ENCODE measurements at regions not wholly inside any gene's neighbourhood (a gene's known extent, or its start where the extent isn't known, plus 50 kb on each side); places are given as distances from the start of the nearest gene placed in this dataset.

GRCh38 chr20:56833427-56833826 is 204.3 kb downstream of the TFAP2C start:
- H3K9ac ChIP-seq (ENCODE audit: insufficient read length), result no peak overlapping the region
- no peaks in the 10 kb centered on the region for H3K36me3 ChIP-seq (ENCODE audit: insufficient read depth, low read length)
- no peak overlapping the region for H3K27ac ChIP-seq
- DNase-seq (ENCODE audit: low read depth, low spot score), result no peak
- no peak overlapping the region for H3K4me3 ChIP-seq
- TF ChIP-seq POLR2AphosphoS5 (IDR thresholded peaks at IDR 0.05; ENCODE audit: borderline replicate concordance, low read depth, low read length) (no peak), FOXP2 (optimal IDR thresholded peaks at IDR 0.05; ENCODE audit: control extremely low read depth, extremely low read length, insufficient read depth) (no peak), EZH2 (IDR thresholded peaks at IDR 0.05) (no peak)
- H3K9me3 ChIP-seq (ENCODE audit: low read depth, low read length), result no peaks in the 10 kb centered on the region

- no peak overlapping the region for H3K4me3 ChIP-seq
- H3K36me3 ChIP-seq (ENCODE audit: insufficient read depth, low read length), result no peaks in the 10 kb centered on the region
- TF ChIP-seq EZH2 (IDR thresholded peaks at IDR 0.05) (no peak), FOXP2 (optimal IDR thresholded peaks at IDR 0.05; ENCODE audit: control extremely low read depth, extremely low read length, insufficient read depth) (no peak), POLR2AphosphoS5 (IDR thresholded peaks at IDR 0.05; ENCODE audit: borderline replicate concordance, low read depth, low read length) (no peak)
- no peaks in the 10 kb centered on the region for H3K9me3 ChIP-seq (ENCODE audit: low read depth, low read length)
- no peak overlapping the region for H3K27ac ChIP-seq
- DNase-seq (ENCODE audit: low read depth, low spot score), result no peak
- H3K9ac ChIP-seq (ENCODE audit: insufficient read length), result no peak overlapping the region
These were observed 206.9 kb downstream of the TFAP2C start for GRCh38 chr20:56835829-56836550.

GRCh38 chr20:56839222-56839621 is 210.1 kb downstream of the TFAP2C start:
- no peak for DNase-seq (ENCODE audit: low read depth, low spot score)
- no peak overlapping the region for H3K9ac ChIP-seq (ENCODE audit: insufficient read length)
- no peak for TF ChIP-seq FOXP2 (optimal IDR thresholded peaks at IDR 0.05; ENCODE audit: control extremely low read depth, extremely low read length, insufficient read depth)
- TF ChIP-seq EZH2 (IDR thresholded peaks at IDR 0.05), result no peak
- TF ChIP-seq POLR2AphosphoS5 (IDR thresholded peaks at IDR 0.05; ENCODE audit: borderline replicate concordance, low read depth, low read length), result no peak

GRCh38 chr20:56839786-56840185 is 210.7 kb downstream of the TFAP2C start:
- TF ChIP-seq FOXP2 (optimal IDR thresholded peaks at IDR 0.05; ENCODE audit: control extremely low read depth, extremely low read length, insufficient read depth) (no peak), EZH2 (IDR thresholded peaks at IDR 0.05) (no peak), POLR2AphosphoS5 (IDR thresholded peaks at IDR 0.05; ENCODE audit: borderline replicate concordance, low read depth, low read length) (no peak)
- Histone ChIP-seq H3K9ac (ENCODE audit: insufficient read length) (no peak overlapping the region), H3K4me3 (no peak overlapping the region), H3K9me3 (ENCODE audit: low read depth, low read length) (no peaks in the 10 kb centered on the region), H3K27ac (no peak overlapping the region), H3K36me3 (ENCODE audit: insufficient read depth, low read length) (no peaks in the 10 kb centered on the region)
- DNase-seq (ENCODE audit: low read depth, low spot score), result no peak

More at GRCh38 chr20:56839222-56839621, 210.1 kb downstream of the TFAP2C start:
- H3K4me3 ChIP-seq, result no peak overlapping the region
- no peaks in the 10 kb centered on the region for H3K9me3 ChIP-seq (ENCODE audit: low read depth, low read length)
- no peak overlapping the region for H3K27ac ChIP-seq
- no peaks in the 10 kb centered on the region for H3K36me3 ChIP-seq (ENCODE audit: insufficient read depth, low read length)

GRCh38 chr20:56840716-56841261 is 211.7 kb downstream of the TFAP2C start:
- Histone ChIP-seq H3K27ac (no peak overlapping the region), H3K9ac (ENCODE audit: insufficient read length) (no peak overlapping the region), H3K4me3 (no peak overlapping the region), H3K36me3 (ENCODE audit: insufficient read depth, low read length) (no peaks in the 10 kb centered on the region), H3K9me3 (ENCODE audit: low read depth, low read length) (no peaks in the 10 kb centered on the region)
- DNase-seq (ENCODE audit: low read depth, low spot score), result no peak
- TF ChIP-seq POLR2AphosphoS5 (IDR thresholded peaks at IDR 0.05; ENCODE audit: borderline replicate concordance, low read depth, low read length) (no peak), EZH2 (IDR thresholded peaks at IDR 0.05) (no peak), FOXP2 (optimal IDR thresholded peaks at IDR 0.05; ENCODE audit: control extremely low read depth, extremely low read length, insufficient read depth) (no peak)

- Histone ChIP-seq H3K9me3 (ENCODE audit: low read depth, low read length) (no peaks in the 10 kb centered on the region), H3K4me3 (no peak overlapping the region), H3K9ac (ENCODE audit: insufficient read length) (no peak overlapping the region), H3K27ac (no peak overlapping the region), H3K36me3 (ENCODE audit: insufficient read depth, low read length) (no peaks in the 10 kb centered on the region)
- DNase-seq (ENCODE audit: low read depth, low spot score), result no peak
- TF ChIP-seq EZH2 (IDR thresholded peaks at IDR 0.05), result no peak
- TF ChIP-seq FOXP2 (optimal IDR thresholded peaks at IDR 0.05; ENCODE audit: control extremely low read depth, extremely low read length, insufficient read depth), result no peak
- TF ChIP-seq POLR2AphosphoS5 (IDR thresholded peaks at IDR 0.05; ENCODE audit: borderline replicate concordance, low read depth, low read length), result no peak
These were observed 212.3 kb downstream of the TFAP2C start for GRCh38 chr20:56841346-56841908.

- no peak overlapping the region for H3K27ac ChIP-seq
- H3K9ac ChIP-seq (ENCODE audit: insufficient read length), result no peak overlapping the region
- no peaks in the 10 kb centered on the region for H3K36me3 ChIP-seq (ENCODE audit: insufficient read depth, low read length)
- no peak overlapping the region for H3K4me3 ChIP-seq
- DNase-seq (ENCODE audit: low read depth, low spot score), result no peak
- TF ChIP-seq EZH2 (IDR thresholded peaks at IDR 0.05), result no peak
- no peak for TF ChIP-seq FOXP2 (optimal IDR thresholded peaks at IDR 0.05; ENCODE audit: control extremely low read depth, extremely low read length, insufficient read depth)
- TF ChIP-seq POLR2AphosphoS5 (IDR thresholded peaks at IDR 0.05; ENCODE audit: borderline replicate concordance, low read depth, low read length), result no peak
- no peaks in the 10 kb centered on the region for H3K9me3 ChIP-seq (ENCODE audit: low read depth, low read length)
These were observed 212.9 kb downstream of the TFAP2C start for GRCh38 chr20:56842056-56842455.

- DNase-seq (ENCODE audit: low read depth, low spot score), result no peak
- TF ChIP-seq FOXP2 (optimal IDR thresholded peaks at IDR 0.05; ENCODE audit: control extremely low read depth, extremely low read length, insufficient read depth) (no peak), EZH2 (IDR thresholded peaks at IDR 0.05) (no peak), POLR2AphosphoS5 (IDR thresholded peaks at IDR 0.05; ENCODE audit: borderline replicate concordance, low read depth, low read length) (no peak)
- no peak overlapping the region for H3K27ac ChIP-seq
- H3K9ac ChIP-seq (ENCODE audit: insufficient read length), result no peak overlapping the region
- no peaks in the 10 kb centered on the region for H3K36me3 ChIP-seq (ENCODE audit: insufficient read depth, low read length)
- H3K4me3 ChIP-seq, result no peak overlapping the region
- H3K9me3 ChIP-seq (ENCODE audit: low read depth, low read length), result no peaks in the 10 kb centered on the region
These were observed 214.3 kb downstream of the TFAP2C start for GRCh38 chr20:56843386-56843785.
